Sciatic nerve (tissue), 2 donors: ENCODE measurements at regions not wholly inside any gene's neighbourhood (a gene's known extent, or its start where the extent isn't known, plus 50 kb on each side); places are given as distances from the start of the nearest gene placed in this dataset.
A peak's percentile ranks its signal among the peaks of the same experiment; 100 is the strongest.
"Not testable (repeated sequence)": the region's sequence is repeated elsewhere in the genome, so short reads cannot be mapped to it uniquely, and the experiment has no call there.

Experiments
- ATAC-seq: fragments of 200-7000 bp; cut with Tn5 transposase; one replicate; pipeline ENCODE4 v1.9.1; 2020; ENCODE audit warnings: mild to moderate bottlenecking, moderate library complexity
- DNase-seq: peaks from one replicate; pipeline ENCODE4 v3.0.0-alpha.2; 2020; ENCODE audit warnings: low spot score
- intact Hi-C: fragments of 100-400 bp; cut with DNase I; formaldehyde crosslinking; loops from one replicate; pipeline ENCODE4 v1.14.2; 2022
- donor health status: DM: no; HTN: no; CAD: no.
- donor health status: DM: no; HTN: no; CAD: no.

- ATAC-seq (no peak), DNase-seq (no peak)
Measured at GRCh38 chr3:177249203-177249602, 51.9 kb upstream of the TBL1XR1 start.

DNA sequence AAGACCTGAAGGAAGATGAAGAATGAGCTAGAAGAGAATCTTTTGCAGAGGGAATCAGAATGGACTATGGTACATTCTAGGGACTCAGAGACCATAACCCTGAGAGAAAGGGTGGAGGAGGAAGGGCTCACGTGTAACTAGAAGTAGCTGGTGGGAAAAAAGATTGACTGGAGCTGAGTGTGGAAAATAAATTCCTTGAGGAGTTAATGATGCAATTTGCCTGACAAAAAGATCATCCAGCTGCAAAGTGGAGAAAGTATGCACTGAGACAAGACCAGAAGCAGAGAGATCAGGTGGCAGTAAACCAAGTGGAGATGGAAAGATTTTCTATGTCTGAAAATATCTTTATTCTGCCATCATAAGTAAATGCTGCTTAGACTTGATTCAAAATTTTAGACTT lies 52.9 kb upstream of the TBL1XR1 start:
- intact Hi-C loops, result no loop called here
- peak; percentile 60 for ATAC-seq

More at GRCh38 chr3:177249203-177249602, 51.9 kb upstream of the TBL1XR1 start:
- intact Hi-C loops, result no loop called here

DNA sequence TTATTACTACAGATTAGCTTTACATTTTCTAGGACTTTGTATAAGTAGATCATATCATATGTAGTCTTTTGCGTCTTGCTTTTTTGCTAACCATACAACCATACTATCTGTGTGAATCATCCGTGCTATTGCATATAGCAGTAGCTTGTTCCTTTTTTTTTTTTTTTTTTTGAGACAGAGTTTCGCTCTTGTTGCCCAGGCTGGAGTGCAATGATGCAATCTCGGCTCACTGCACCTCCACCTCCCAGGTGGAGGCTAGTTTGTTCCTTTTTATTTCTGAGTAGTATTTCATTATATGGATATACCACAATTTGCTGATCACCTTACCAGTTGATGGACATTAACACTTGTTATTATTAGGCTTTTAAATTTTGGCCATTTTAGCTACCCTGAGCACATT lies 54.5 kb upstream of the TBL1XR1 start:
- ATAC-seq, result no peak
- no peak for DNase-seq
- intact Hi-C loops, result no loop called here

More for the DNA sequence above, 52.9 kb upstream of the TBL1XR1 start:
- no peak for DNase-seq

DNA sequence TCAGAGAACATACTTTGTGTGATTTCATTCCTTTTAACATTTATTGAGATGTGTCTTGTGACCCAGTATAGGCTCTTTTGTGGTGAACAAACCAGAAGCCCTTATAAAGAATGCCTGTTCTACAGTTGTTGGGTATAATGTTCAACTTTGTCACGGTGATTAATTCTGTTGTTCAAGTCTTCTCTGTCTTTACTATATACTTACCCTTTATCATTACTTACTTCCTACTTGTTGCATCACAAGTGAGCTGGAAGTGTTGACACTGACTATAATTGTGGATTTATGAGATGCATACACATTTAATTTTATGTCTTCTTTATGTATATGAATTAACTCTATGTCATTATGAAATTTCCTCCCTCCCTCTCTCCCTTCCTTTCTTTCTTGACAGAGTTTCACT lies 59.7 kb upstream of the TBL1XR1 start:
- DNase-seq (no peak), ATAC-seq (no peak)
- intact Hi-C loops, result no loop called here

GRCh38 chr3:177257625-177258024 lies 60.3 kb upstream of the TBL1XR1 start:
- DNase-seq (no peak), ATAC-seq (no peak)
- intact Hi-C loops, result no loop called here

DNA sequence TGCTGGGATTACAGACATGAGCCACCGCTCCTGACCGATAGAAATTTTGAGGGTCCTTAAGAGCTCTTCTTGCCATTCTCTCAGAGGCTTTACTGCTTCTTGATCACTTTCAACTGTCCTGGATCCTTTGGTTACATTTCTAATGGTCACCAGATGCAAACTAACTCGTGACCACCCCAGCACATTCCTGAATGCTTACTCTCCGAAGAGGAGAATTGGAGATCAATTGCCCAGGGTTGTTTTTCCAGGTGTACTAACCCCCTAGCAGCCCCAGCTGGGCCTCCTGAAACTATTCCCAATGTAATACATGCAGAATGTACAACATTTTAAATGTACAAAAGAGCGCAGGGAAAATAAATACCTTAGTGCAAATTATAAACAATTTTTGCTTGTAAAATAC lies 65.1 kb upstream of the TBL1XR1 start:
- intact Hi-C loops, result no loop called here
- DNase-seq (no peak), ATAC-seq (peak; percentile 28)

DNA sequence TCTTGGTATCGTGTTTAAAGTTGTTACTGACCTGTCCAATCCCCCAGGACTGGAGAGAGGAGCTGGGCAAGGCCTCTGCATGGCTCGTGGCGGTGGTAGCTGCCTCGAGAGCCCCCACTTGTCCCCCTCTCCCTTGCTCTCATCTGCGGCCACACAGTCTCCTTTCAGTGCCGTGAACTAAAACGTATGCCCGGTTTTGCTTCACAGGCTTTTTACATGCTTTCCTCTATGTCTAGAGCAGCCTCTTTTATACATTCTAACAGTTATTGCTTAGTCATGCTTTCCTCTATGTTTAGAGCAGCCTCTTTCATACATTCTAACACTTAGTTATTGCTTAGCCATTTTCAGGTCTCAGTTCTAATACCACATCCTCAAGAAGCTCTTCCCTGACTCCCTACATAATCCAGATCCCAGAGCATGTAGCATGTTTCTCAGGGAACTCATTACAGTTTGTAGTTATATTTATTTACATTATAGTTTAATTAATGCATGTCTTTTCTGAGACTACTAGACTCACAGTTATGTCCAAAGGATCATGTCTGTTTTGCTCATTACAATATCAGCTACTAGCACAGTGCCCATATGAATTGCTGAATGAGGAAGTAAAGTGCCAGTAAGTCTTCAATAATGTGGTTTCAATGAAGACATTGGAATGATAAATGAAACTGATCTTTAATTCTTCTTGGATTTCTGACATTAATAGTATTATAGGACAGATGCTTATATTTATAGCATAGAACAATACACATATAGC lies 66.5 kb upstream of the TBL1XR1 start:
- ATAC-seq (peak; percentile 65), DNase-seq (no peak)
- intact Hi-C loops, result no loop called here

DNA sequence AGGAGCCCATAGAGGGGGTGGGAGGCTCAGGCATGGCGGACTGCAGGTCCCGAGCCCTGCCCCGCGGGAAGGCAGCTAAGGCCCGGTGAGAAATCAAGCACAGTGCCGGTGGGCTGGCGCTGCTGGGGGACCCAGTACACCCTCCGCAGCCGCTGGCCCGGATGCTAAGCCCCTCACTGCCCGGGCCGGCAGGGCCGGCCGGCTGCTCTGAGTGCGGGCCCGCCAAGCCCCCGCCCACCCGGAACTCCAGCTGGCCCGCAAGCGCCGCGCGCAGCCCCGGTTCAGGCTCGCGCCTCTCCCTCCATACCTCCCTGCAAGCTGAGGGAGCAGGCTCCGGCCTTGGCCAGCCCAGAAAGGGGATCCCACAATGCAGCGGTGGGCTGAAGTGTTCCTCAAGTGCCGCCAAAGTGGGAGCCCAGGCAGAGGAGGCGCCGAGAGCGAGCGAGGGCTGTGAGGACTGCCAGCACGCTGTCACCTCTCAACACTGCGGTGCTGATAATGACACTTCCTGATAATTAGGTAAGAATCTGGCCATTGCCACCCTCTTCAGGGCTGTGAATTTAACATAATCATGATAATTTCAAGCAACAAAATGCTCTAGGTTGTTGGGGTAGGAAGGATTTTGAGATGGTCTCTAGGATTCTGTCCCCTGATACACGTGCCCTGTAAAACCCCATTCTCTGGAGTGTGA lies 74.7 kb upstream of the TBL1XR1 start:
- intact Hi-C loops, DNase-seq: not testable (repeated sequence)

GRCh38 chr3:177278016-177278415 lies 80.7 kb upstream of the TBL1XR1 start:
- no peak for ATAC-seq
- intact Hi-C loops, result no loop called here
- no peak for DNase-seq

More for the DNA sequence above, 74.7 kb upstream of the TBL1XR1 start:
- ATAC-seq, result not testable (repeated sequence)

GRCh38 chr3:177279118-177279815 lies 82.0 kb upstream of the TBL1XR1 start:
- DNase-seq (no peak), ATAC-seq (no peak)
- intact Hi-C loops, result no loop called here

DNA sequence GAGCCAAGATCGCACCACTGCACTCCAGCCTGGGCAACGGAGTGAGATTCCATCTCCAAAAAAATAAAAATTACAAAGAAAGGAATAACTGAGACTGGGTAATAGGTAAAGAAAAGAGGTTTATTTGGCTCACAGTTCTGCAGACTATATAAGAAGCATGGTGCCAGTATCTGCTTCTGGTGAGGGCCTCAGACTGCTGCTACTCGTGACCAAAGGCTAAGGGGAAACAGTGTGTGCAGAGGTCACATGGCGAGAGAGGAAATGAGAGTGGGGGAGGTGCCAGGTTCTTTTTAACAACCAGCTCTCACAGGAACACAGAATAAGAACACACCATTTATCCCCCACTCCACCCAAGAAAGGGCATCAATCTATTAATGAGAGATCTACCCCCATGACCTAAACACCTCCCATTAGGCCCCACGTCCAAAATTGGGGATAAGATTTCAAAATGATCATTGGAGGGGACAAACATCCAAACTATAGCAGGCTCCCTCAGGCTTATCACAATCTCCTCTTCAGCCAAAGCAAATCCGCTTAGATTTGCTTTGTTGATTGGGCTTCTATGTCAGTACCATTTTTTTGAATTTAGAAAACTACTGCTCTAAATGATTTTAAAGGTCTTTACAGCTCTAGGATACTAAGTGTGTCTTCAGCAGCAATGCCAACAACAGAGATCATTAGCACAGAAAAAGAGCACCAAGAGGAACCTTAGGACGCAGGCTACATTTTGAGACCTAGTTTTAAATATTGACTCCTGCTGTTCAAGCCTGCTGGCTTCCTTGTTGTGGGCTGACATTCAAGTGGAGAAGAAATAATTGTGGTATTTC lies 84.2 kb upstream of the TBL1XR1 start:
- intact Hi-C loops, result no loop called here
- no peak for ATAC-seq

DNA sequence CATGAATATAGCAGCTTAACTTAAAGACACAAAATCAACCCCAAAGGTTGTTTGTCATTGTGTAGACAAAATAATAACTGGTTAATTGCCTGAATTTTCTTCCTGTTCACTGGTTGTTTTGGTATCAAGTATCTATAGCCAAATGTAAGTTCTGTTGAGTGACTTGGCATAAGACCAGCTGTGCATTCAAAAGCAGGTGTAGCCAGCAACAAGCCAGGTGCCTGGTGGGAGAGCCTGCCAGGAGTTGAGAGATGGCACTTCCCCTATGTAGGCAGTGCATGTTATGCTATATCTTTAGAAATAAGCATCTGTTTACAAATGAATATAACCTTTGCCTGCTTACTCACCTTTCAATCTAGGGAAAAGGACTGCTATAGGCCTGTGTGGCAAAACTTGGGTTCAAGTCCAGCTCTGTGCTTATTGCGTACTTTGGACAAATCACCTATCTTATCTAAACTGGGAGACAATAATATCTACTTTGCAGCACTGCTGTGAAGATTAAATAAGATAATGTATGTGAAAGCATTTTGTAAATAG lies 84.9 kb upstream of the TBL1XR1 start:
- no peak for ATAC-seq
- DNase-seq, result no peak
- intact Hi-C loops, result no loop called here

More for the DNA sequence above, 84.2 kb upstream of the TBL1XR1 start:
- DNase-seq, result no peak

GRCh38 chr3:177283983-177284382 lies 86.7 kb upstream of the TBL1XR1 start:
- ATAC-seq, result no peak
- no peak for DNase-seq
- intact Hi-C loops, result no loop called here

- peak; percentile 88 for ATAC-seq
- peak; percentile 64 for DNase-seq
- intact Hi-C loops, result no loop called here
Measured at GRCh38 chr3:177284383-177284881, 87.2 kb upstream of the TBL1XR1 start.

DNA sequence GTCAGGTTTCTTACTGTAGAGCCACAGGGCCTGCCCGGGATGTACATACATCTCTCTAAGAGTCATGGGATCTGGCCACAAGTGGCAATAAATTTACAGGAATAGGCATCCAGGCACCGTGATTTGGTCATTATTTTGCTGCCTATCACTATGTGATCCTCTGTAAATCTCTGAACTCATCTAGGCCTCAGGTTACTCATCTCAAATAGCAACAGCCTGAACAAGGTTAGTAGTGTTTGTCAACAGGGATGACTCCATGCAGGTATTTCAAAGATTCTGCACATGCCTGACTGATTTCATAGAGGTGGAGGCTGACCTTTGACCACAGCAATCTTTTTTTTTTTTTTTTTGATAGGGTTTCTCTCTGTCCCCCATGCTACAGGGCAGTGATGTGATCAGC lies 88.8 kb upstream of the TBL1XR1 start:
- ATAC-seq (no peak), DNase-seq (no peak)
- intact Hi-C loops, result no loop called here

GRCh38 chr3:177287231-177287630 lies 89.9 kb upstream of the TBL1XR1 start:
- ATAC-seq (no peak), DNase-seq (no peak)
- intact Hi-C loops, result no loop called here

DNA sequence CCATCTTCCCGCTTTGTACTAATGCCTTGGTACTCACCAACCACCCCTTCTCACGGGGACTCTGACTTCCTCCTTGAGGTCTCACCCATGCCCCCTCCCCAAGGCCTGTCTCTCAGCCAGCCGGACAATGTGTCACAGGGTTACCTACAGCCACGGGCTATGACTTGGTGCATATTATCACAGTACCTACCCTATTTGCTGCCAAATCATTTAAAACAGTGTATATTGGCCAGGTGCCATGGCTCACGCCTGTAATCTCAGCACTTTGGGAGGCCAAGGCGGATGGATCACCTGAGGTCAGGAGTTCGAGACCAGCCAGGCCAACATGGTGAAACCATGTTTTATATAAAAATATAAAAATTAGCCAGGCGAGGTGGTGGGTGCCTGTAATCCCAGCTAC lies 93.4 kb upstream of the TBL1XR1 start:
- intact Hi-C loops, result no loop called here
- no peak for DNase-seq
- ATAC-seq, result no peak

GRCh38 chr3:177294221-177294620 lies 96.9 kb upstream of the TBL1XR1 start:
- intact Hi-C loops, result no loop called here
- ATAC-seq (peak; percentile 87), DNase-seq (no peak)

DNA sequence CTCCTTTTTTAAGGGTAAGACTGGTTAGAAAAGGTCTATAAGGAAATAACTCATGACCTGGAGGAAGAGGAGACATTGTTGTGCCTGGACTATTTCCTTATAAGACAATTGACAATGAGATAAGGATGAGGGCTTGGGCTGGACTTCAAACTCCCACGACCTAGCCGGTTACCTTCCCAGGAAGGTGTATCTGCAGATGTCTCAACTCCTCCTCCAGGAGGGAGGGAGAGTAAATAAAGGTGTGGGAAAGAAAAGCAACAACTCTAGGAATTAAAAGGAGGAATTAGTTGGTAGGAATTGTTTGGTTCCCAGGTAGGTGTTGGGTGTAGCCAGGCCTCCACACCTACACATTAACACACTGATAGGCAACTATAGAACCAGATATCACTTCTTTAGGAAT lies 97.8 kb upstream of the TBL1XR1 start:
- DNase-seq, result no peak
- ATAC-seq, result no peak
- intact Hi-C loops, result no loop called here
